ENCODE measurements at regions not wholly inside any gene's neighbourhood (a gene's known extent, or its start where the extent isn't known, plus 50 kb on each side); places are given as distances from the start of the nearest gene placed in this dataset.

- Histone ChIP-seq H3K9me3 (peaks cover 0 to 7% (median 6%) of the 10 kb centered on the region in 4 donors), H3K4me1 (no peaks in the 10 kb centered on the region), H3K27ac (no peak overlapping the region), H3K4me3 (no peak overlapping the region), H3K36me3 (no peaks in the 10 kb centered on the region), H3K27me3 (no peaks in the 10 kb centered on the region)
- DNase-seq (no peak), ATAC-seq (ENCODE audit: low FRiP score in 2 of 2) (no peak)
- TF ChIP-seq POLR2AphosphoS5 (IDR thresholded peaks at IDR 0.05) (no peak), POLR2A (IDR thresholded peaks at IDR 0.05) (no peak), EP300 (IDR thresholded peaks at IDR 0.05) (no peak), CTCF (IDR thresholded peaks at IDR 0.05) (no peak)
- WGBS, 2 donors: 85 to 89% methylated on average over 7 to 8 of the region's 8 CpGs
These were observed 428.1 kb downstream of the MED13L start for GRCh38 chr12:115849262-115849943.

DNA sequence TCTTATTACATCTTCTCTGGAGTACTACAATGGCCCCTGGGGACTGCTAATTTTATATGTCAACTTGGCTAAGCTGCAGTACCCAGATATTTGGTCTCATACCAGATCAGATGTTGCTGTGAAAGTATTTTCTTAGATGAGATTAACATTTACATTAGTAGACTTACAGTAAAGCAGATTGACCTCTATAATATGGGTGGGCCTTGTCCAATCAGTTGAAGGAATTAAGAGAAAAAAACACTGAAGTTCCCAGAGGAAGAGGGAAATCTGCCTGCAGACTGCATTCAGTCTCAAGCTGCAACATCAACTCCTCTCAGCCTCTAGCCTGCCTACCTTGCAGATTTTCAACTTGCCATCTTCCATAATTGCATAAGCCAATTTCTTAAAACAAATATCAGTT lies 430.1 kb downstream of the MED13L start:
- Histone ChIP-seq H3K4me3 (no peak overlapping the region), H3K9me3 (peaks cover 0 to 7% (median 6%) of the 10 kb centered on the region in 4 donors), H3K27ac (no peak overlapping the region), H3K36me3 (no peaks in the 10 kb centered on the region), H3K4me1 (no peaks in the 10 kb centered on the region), H3K27me3 (no peaks in the 10 kb centered on the region)
- ATAC-seq (ENCODE audit: low FRiP score in 2 of 2) (no peak), DNase-seq (no peak)
- no peak for TF ChIP-seq POLR2A (IDR thresholded peaks at IDR 0.05)

DNA sequence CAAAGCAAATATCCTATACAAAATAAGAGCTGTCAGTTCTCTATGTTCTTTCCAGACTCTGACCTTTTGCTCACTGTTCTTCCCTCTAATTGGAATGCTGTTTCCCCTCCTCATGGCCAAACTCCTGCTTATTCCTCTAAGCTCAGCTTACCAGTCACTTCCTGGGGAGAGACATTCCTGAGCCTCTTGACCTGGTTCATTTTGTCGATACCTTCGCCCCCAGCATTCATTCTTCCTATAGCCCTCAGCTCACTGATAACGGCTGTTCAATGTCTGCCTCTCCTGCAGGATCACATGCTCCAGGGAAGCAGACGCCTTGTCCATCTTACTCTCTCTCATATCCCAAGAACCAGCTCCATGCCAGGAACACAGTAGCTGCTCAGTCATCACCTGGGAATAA lies 431.0 kb downstream of the MED13L start:
- 70 to 74% methylated on average over 4 of the region's 4 CpGs for WGBS, 2 donors
- H3K4me3 ChIP-seq: no peak overlapping the region
- no peaks in the 10 kb centered on the region for H3K27me3 ChIP-seq
- peaks cover 0 to 7% (median 6%) of the 10 kb centered on the region in 4 donors for H3K9me3 ChIP-seq
- no peaks in the 10 kb centered on the region for H3K4me1 ChIP-seq
- ATAC-seq (ENCODE audit: low FRiP score in 2 of 2) (no peak), DNase-seq (no peak)
- no peaks in the 10 kb centered on the region for H3K36me3 ChIP-seq
- H3K27ac ChIP-seq: no peak overlapping the region
- TF ChIP-seq CTCF (IDR thresholded peaks at IDR 0.05) (no peak), POLR2AphosphoS5 (IDR thresholded peaks at IDR 0.05) (no peak), EP300 (IDR thresholded peaks at IDR 0.05) (no peak), POLR2A (IDR thresholded peaks at IDR 0.05) (no peak)

GRCh38 chr12:115840159-115840558 lies 437.3 kb downstream of the MED13L start:
- peak in 1 of 2 donors; percentile 77 for DNase-seq
- TF ChIP-seq POLR2A (IDR thresholded peaks at IDR 0.05) (no peak), POLR2AphosphoS5 (IDR thresholded peaks at IDR 0.05) (no peak), EP300 (IDR thresholded peaks at IDR 0.05) (no peak), CTCF (IDR thresholded peaks at IDR 0.05) (no peak)
- Histone ChIP-seq H3K36me3 (no peaks in the 10 kb centered on the region), H3K4me1 (no peaks in the 10 kb centered on the region), H3K27ac (no peak overlapping the region), H3K9me3 (no peaks in the 10 kb centered on the region), H3K27me3 (no peaks in the 10 kb centered on the region), H3K4me3 (no peak overlapping the region)
- WGBS, 2 donors: 66 to 75% methylated on average over 10 of the region's 10 CpGs
- no peak for ATAC-seq (ENCODE audit: low FRiP score in 2 of 2)

- Histone ChIP-seq H3K9me3 (no peaks in the 10 kb centered on the region), H3K4me3 (no peak overlapping the region), H3K36me3 (no peaks in the 10 kb centered on the region), H3K27ac (no peak overlapping the region), H3K4me1 (no peaks in the 10 kb centered on the region), H3K27me3 (no peaks in the 10 kb centered on the region)
- DNase-seq (no peak), ATAC-seq (ENCODE audit: low FRiP score in 2 of 2) (no peak)
- WGBS, 2 donors: 42 to 71% methylated on average over 1 of the region's 1 CpG
- TF ChIP-seq CTCF (IDR thresholded peaks at IDR 0.05) (no peak), EP300 (IDR thresholded peaks at IDR 0.05) (no peak), POLR2A (IDR thresholded peaks at IDR 0.05) (no peak), POLR2AphosphoS5 (IDR thresholded peaks at IDR 0.05) (no peak)
These were observed 438.5 kb downstream of the MED13L start for GRCh38 chr12:115838952-115839351.

Data from upper lobe of left lung (tissue), 6 donors.